Body of pancreas (tissue), 4 donors: ENCODE measurements at regions not wholly inside any gene's neighbourhood (a gene's known extent, or its start where the extent isn't known, plus 50 kb on each side); places are given as distances from the start of the nearest gene placed in this dataset.

ENCODE experiments used
- POLR2A ChIP-seq, 3 donors: fragments of 450-650 bp; IDR thresholded peaks; one replicate each; pipeline ENCODE4 v1.6.1; 2016; ENCODE audit warnings: antibody characterized with exemption in 3 of 3, mild to moderate bottlenecking in 2 of 3
- TF ChIP-seq, protein P1 (sequence below), 7 experiments: fragments of 450-650 bp in 4 of 7; fragments of 200-600 bp in 3 of 7; sonication (generic) in 3 of 7; IDR thresholded peaks; one replicate each; pipeline ENCODE4 v1.5.1; 2016 to 2019; ENCODE audit warnings: antibody characterized with exemption in 7 of 7

DNA sequence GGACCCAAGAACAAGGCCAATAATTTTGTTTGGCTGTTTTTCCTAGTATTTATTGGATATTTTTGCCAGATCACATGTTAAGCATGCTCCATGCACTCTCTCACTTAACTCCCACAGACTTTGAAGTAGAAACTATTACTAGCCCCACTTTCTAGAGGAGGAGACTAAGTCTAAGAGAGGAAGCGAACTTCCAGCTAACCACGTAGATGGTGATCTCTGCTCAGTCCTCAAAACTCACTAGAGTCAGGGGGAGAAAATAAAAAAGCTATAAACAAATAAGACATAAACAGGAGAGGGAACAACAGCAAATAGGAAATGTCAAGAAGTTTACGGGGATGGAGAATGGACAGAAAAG, 481.0 kb upstream of the PROK2 start:
- TF ChIP-seq, protein P1, sequence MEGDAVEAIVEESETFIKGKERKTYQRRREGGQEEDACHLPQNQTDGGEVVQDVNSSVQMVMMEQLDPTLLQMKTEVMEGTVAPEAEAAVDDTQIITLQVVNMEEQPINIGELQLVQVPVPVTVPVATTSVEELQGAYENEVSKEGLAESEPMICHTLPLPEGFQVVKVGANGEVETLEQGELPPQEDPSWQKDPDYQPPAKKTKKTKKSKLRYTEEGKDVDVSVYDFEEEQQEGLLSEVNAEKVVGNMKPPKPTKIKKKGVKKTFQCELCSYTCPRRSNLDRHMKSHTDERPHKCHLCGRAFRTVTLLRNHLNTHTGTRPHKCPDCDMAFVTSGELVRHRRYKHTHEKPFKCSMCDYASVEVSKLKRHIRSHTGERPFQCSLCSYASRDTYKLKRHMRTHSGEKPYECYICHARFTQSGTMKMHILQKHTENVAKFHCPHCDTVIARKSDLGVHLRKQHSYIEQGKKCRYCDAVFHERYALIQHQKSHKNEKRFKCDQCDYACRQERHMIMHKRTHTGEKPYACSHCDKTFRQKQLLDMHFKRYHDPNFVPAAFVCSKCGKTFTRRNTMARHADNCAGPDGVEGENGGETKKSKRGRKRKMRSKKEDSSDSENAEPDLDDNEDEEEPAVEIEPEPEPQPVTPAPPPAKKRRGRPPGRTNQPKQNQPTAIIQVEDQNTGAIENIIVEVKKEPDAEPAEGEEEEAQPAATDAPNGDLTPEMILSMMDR (IDR thresholded peaks at IDR 0.05): no peak
- no peak for TF ChIP-seq POLR2A (IDR thresholded peaks at IDR 0.05)
